Astrocyte (in vitro differentiated cells and primary cell): ENCODE measurements at regions not wholly inside any gene's neighbourhood (a gene's known extent, or its start where the extent isn't known, plus 50 kb on each side); places are given as distances from the start of the nearest gene placed in this dataset.

Experiments used
- CTCF ChIP-seq: IDR thresholded peaks from 2 replicates; pipeline ENCODE4 v1.5.1; 2011; ENCODE audit warnings: low read depth, mild to moderate bottlenecking, inconsistent platforms, low read length, moderate library complexity; ENCODE audit not compliant: insufficient read depth
- EZH2 ChIP-seq: IDR thresholded peaks from 2 replicates; pipeline ENCODE4 v1.6.1; 2012; ENCODE audit warnings: mild to moderate bottlenecking, low read length, inconsistent platforms; ENCODE audit not compliant: insufficient read depth

GRCh38 chr12:108043286-108043685 lies 85.8 kb upstream of the WSCD2 start:
- TF ChIP-seq CTCF = no peak
- TF ChIP-seq EZH2 = no peak
